ENCODE measurements at regions not wholly inside any gene's neighbourhood (a gene's known extent, or its start where the extent isn't known, plus 50 kb on each side); places are given as distances from the start of the nearest gene placed in this dataset.

- Histone ChIP-seq H3K4ac (ENCODE audit: low read depth, low read length) (no peak overlapping the region), H3K79me1 (ENCODE audit: low read length) (no peaks in the 10 kb centered on the region), H3K36me3 (ENCODE audit: control insufficient read depth, insufficient read depth, low read length) (no peaks in the 10 kb centered on the region), H3K9ac (ENCODE audit: low read length) (no peak overlapping the region), H3K4me1 (ENCODE audit: control insufficient read depth, low read depth, low read length) (peaks cover 2% of the 10 kb centered on the region), H3K27me3 (ENCODE audit: insufficient read depth, low read length, poor library complexity) (peaks cover 11% of the 10 kb centered on the region), H4K8ac (ENCODE audit: low read depth, low read length) (no peak overlapping the region), H3K27ac (ENCODE audit: low read depth, low read length) (no peak overlapping the region), H2BK120ac (ENCODE audit: low read depth, low read length) (no peak overlapping the region), H3K4me3 (ENCODE audit: low read length) (no peak overlapping the region), H2BK5ac (ENCODE audit: low read length) (no peak overlapping the region), H2BK15ac (replicated peaks; ENCODE audit: low read depth) (no peak overlapping the region), H3K18ac (ENCODE audit: low read length) (no peak overlapping the region), H3K79me2 (ENCODE audit: control insufficient read depth, insufficient read depth, low read length) (no peaks in the 10 kb centered on the region), H3K4me2 (ENCODE audit: low read length) (no peak overlapping the region), H2AK5ac (ENCODE audit: low read length) (no peak overlapping the region), H3K56ac (ENCODE audit: low read length) (no peak overlapping the region), H4K5ac (ENCODE audit: low read length) (no peak overlapping the region), H3K23ac (ENCODE audit: low read length) (no peak overlapping the region)
- no peak for DNase-seq
- WGBS (ENCODE audit: extremely low coverage, insufficient coverage, low lambda C conversion rate): no CpG with 5 or more reads among the region's 2 CpGs
Observed at GRCh38 chr10:120975868-120976225, 124.7 kb downstream of the WDR11 start.

- Histone ChIP-seq H3K9ac (ENCODE audit: low read length) (no peak overlapping the region), H3K18ac (ENCODE audit: low read length) (no peak overlapping the region), H3K27me3 (ENCODE audit: insufficient read depth, low read length, poor library complexity) (peaks cover 11% of the 10 kb centered on the region), H3K36me3 (ENCODE audit: control insufficient read depth, insufficient read depth, low read length) (no peaks in the 10 kb centered on the region), H3K4me2 (ENCODE audit: low read length) (no peak overlapping the region), H3K4me3 (ENCODE audit: low read length) (no peak overlapping the region), H3K23ac (ENCODE audit: low read length) (no peak overlapping the region), H3K79me1 (ENCODE audit: low read length) (no peaks in the 10 kb centered on the region), H4K5ac (ENCODE audit: low read length) (no peak overlapping the region), H2BK120ac (ENCODE audit: low read depth, low read length) (no peak overlapping the region), H4K8ac (ENCODE audit: low read depth, low read length) (no peak overlapping the region), H3K79me2 (ENCODE audit: control insufficient read depth, insufficient read depth, low read length) (no peaks in the 10 kb centered on the region), H3K4ac (ENCODE audit: low read depth, low read length) (no peak overlapping the region), H2BK5ac (ENCODE audit: low read length) (no peak overlapping the region), H2BK15ac (replicated peaks; ENCODE audit: low read depth) (no peak overlapping the region), H3K27ac (ENCODE audit: low read depth, low read length) (no peak overlapping the region), H2AK5ac (ENCODE audit: low read length) (no peak overlapping the region), H3K4me1 (ENCODE audit: control insufficient read depth, low read depth, low read length) (peaks cover 11% of the 10 kb centered on the region), H3K56ac (ENCODE audit: low read length) (no peak overlapping the region)
- 100% methylated on average over 3 of the region's 6 CpGs for WGBS (ENCODE audit: extremely low coverage, insufficient coverage, low lambda C conversion rate)
- DNase-seq: no peak
Observed at GRCh38 chr10:120977897-120978296, 126.7 kb downstream of the WDR11 start.

GRCh38 chr10:120978589-120979252, 127.6 kb downstream of the WDR11 start:
- no peak overlapping the region for H4K8ac ChIP-seq (ENCODE audit: low read depth, low read length)
- DNase-seq: no peak
- no peak overlapping the region for H3K27ac ChIP-seq (ENCODE audit: low read depth, low read length)
- no peak overlapping the region for H3K23ac ChIP-seq (ENCODE audit: low read length)
- H3K4me2 ChIP-seq (ENCODE audit: low read length): no peak overlapping the region
- no peak overlapping the region for H3K9ac ChIP-seq (ENCODE audit: low read length)
- peaks cover 11% of the 10 kb centered on the region for H3K4me1 ChIP-seq (ENCODE audit: control insufficient read depth, low read depth, low read length)
- no peak overlapping the region for H3K56ac ChIP-seq (ENCODE audit: low read length)
- H3K18ac ChIP-seq (ENCODE audit: low read length): no peak overlapping the region
- H3K79me2 ChIP-seq (ENCODE audit: control insufficient read depth, insufficient read depth, low read length): no peaks in the 10 kb centered on the region
- H2BK15ac ChIP-seq (replicated peaks; ENCODE audit: low read depth): no peak overlapping the region
- no peak overlapping the region for H2AK5ac ChIP-seq (ENCODE audit: low read length)
- no peaks in the 10 kb centered on the region for H3K79me1 ChIP-seq (ENCODE audit: low read length)
- peaks cover 11% of the 10 kb centered on the region for H3K27me3 ChIP-seq (ENCODE audit: insufficient read depth, low read length, poor library complexity)
- H3K4me3 ChIP-seq (ENCODE audit: low read length): no peak overlapping the region
- no peak overlapping the region for H4K5ac ChIP-seq (ENCODE audit: low read length)
- no CpG with 5 or more reads among the region's 15 CpGs for WGBS (ENCODE audit: extremely low coverage, insufficient coverage, low lambda C conversion rate)
- no peaks in the 10 kb centered on the region for H3K36me3 ChIP-seq (ENCODE audit: control insufficient read depth, insufficient read depth, low read length)
- H2BK5ac ChIP-seq (ENCODE audit: low read length): no peak overlapping the region
- no peak overlapping the region for H2BK120ac ChIP-seq (ENCODE audit: low read depth, low read length)
- no peak overlapping the region for H3K4ac ChIP-seq (ENCODE audit: low read depth, low read length)

DNA sequence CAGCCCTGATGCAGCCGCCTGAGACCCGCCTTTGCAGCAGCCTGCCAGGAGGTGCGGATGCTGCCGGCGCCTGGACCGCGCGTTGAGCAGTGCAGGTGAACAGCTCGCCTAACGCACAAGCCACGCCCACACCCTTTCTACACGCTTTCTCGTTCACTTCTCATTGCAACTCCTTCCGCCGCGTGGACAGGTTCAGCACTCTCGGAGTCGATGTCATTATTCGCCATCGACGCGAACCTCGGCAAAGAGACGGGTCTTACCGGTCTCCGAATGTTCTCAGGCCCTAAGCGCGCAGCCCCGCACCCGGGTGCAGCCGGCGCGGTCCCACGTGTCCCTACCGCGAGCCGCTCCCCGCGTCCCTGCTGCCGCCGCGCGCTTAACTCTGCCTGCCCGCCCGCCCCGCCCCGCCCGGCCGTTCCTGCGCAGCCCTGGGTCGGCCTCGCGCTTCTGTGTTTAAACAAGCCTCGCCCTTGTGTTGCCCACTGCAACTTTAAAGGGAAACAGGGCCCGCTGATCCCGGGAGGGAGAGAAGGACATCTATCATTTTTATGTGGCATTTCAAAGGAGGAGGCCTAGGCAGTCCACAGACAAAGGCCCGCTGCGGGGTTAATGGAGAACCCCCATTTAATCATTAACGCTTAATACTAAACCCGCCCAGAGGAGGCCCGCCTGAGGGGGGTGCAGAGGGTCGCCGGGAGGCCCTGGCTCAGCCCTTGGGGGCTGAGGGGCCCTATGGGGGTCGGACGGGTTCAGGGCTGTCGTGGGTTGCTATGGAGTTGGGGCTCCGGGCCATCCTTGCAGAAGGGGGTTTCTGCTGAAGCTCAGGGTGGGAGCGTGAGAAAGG, 128.5 kb downstream of the WDR11 start:
- H3K4me2 ChIP-seq (ENCODE audit: low read length): peak overlapping the region; percentile 18
- no peak overlapping the region for H2BK5ac ChIP-seq (ENCODE audit: low read length)
- no peak overlapping the region for H3K4ac ChIP-seq (ENCODE audit: low read depth, low read length)
- H3K36me3 ChIP-seq (ENCODE audit: control insufficient read depth, insufficient read depth, low read length): no peaks in the 10 kb centered on the region
- no peaks in the 10 kb centered on the region for H3K79me2 ChIP-seq (ENCODE audit: control insufficient read depth, insufficient read depth, low read length)
- no peak overlapping the region for H3K4me3 ChIP-seq (ENCODE audit: low read length)
- peaks cover 11% of the 10 kb centered on the region for H3K4me1 ChIP-seq (ENCODE audit: control insufficient read depth, low read depth, low read length)
- WGBS (ENCODE audit: extremely low coverage, insufficient coverage, low lambda C conversion rate): no CpG with 5 or more reads among the region's 68 CpGs
- no peak overlapping the region for H3K56ac ChIP-seq (ENCODE audit: low read length)
- no peak overlapping the region for H2BK15ac ChIP-seq (replicated peaks; ENCODE audit: low read depth)
- no peak overlapping the region for H2AK5ac ChIP-seq (ENCODE audit: low read length)
- no peak overlapping the region for H4K8ac ChIP-seq (ENCODE audit: low read depth, low read length)
- H3K27ac ChIP-seq (ENCODE audit: low read depth, low read length): no peak overlapping the region
- H3K18ac ChIP-seq (ENCODE audit: low read length): no peak overlapping the region
- peak; percentile 45 for DNase-seq
- no peak overlapping the region for H3K9ac ChIP-seq (ENCODE audit: low read length)
- H3K27me3 ChIP-seq (ENCODE audit: insufficient read depth, low read length, poor library complexity): peaks cover 11% of the 10 kb centered on the region
- no peak overlapping the region for H3K23ac ChIP-seq (ENCODE audit: low read length)
- no peak overlapping the region for H4K5ac ChIP-seq (ENCODE audit: low read length)
- H3K79me1 ChIP-seq (ENCODE audit: low read length): no peaks in the 10 kb centered on the region
- no peak overlapping the region for H2BK120ac ChIP-seq (ENCODE audit: low read depth, low read length)

DNA sequence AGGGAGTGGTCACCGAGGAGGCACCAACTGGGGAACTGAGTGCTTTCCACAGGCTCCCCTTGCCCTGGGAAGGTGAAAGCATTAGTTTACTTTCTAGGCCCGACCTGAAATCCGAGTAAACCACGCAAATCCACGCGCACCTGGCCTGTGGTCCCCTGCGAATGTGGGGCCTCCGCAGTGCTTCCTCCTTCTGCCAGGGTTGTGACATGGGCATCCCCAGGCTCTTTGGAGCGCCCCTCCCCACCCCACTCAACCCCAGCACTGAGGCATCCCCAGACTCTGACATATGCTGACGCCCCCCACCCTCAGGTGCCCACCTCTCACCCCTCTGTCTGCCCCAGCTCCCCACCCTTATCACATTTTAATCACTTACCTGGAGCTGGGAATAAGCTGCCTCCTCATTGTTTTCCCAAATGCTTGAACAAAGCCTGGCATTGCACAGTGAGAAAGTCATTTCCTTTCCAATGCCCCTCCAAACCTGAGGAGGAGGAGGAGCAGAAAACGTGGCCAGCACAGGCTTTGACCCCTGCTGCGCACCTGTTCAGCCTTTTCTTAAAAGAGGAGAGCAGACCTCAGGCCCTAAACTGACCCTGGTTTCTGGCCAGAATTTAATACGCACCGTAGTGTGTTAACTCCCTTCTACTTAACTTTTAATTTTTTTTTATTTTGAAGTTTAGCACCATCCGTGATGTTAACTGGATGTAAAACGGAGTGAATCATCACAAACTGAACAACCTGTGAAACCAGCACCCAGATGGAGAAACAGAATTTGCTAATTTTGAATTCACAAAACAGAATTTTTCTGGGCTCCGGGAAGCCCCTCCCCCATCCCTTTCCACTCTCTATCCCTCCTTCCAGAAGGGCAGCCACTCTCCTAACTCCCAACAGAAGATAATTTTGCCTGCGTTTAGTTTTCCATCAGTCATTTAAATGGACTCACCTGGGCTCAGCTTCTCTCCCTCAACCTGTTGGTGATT, 129.4 kb downstream of the WDR11 start:
- peaks cover 11% of the 10 kb centered on the region for H3K27me3 ChIP-seq (ENCODE audit: insufficient read depth, low read length, poor library complexity)

More for the DNA sequence above, 129.4 kb downstream of the WDR11 start:
- H3K36me3 ChIP-seq (ENCODE audit: control insufficient read depth, insufficient read depth, low read length): no peaks in the 10 kb centered on the region
- H2BK5ac ChIP-seq (ENCODE audit: low read length): no peak overlapping the region
- no peak overlapping the region for H3K27ac ChIP-seq (ENCODE audit: low read depth, low read length)
- peak; percentile 58 for DNase-seq
- H2AK5ac ChIP-seq (ENCODE audit: low read length): no peak overlapping the region
- H3K9ac ChIP-seq (ENCODE audit: low read length): no peak overlapping the region
- H2BK120ac ChIP-seq (ENCODE audit: low read depth, low read length): no peak overlapping the region
- peaks cover 11% of the 10 kb centered on the region for H3K4me1 ChIP-seq (ENCODE audit: control insufficient read depth, low read depth, low read length)
- H3K23ac ChIP-seq (ENCODE audit: low read length): no peak overlapping the region
- H3K79me1 ChIP-seq (ENCODE audit: low read length): no peaks in the 10 kb centered on the region
- no peak overlapping the region for H2BK15ac ChIP-seq (replicated peaks; ENCODE audit: low read depth)
- no peak overlapping the region for H3K56ac ChIP-seq (ENCODE audit: low read length)
- WGBS (ENCODE audit: extremely low coverage, insufficient coverage, low lambda C conversion rate): no CpG with 5 or more reads among the region's 18 CpGs
- H3K79me2 ChIP-seq (ENCODE audit: control insufficient read depth, insufficient read depth, low read length): no peaks in the 10 kb centered on the region
- no peak overlapping the region for H3K4me3 ChIP-seq (ENCODE audit: low read length)
- no peak overlapping the region for H4K5ac ChIP-seq (ENCODE audit: low read length)
- H4K8ac ChIP-seq (ENCODE audit: low read depth, low read length): no peak overlapping the region
- H3K4ac ChIP-seq (ENCODE audit: low read depth, low read length): no peak overlapping the region
- no peak overlapping the region for H3K18ac ChIP-seq (ENCODE audit: low read length)
- no peak overlapping the region for H3K4me2 ChIP-seq (ENCODE audit: low read length)
